ENCODE measurements at regions not wholly inside any gene's neighbourhood (a gene's known extent, or its start where the extent isn't known, plus 50 kb on each side); places are given as distances from the start of the nearest gene placed in this dataset.
A peak's percentile ranks its signal among the peaks of the same experiment; 100 is the strongest.

DNA sequence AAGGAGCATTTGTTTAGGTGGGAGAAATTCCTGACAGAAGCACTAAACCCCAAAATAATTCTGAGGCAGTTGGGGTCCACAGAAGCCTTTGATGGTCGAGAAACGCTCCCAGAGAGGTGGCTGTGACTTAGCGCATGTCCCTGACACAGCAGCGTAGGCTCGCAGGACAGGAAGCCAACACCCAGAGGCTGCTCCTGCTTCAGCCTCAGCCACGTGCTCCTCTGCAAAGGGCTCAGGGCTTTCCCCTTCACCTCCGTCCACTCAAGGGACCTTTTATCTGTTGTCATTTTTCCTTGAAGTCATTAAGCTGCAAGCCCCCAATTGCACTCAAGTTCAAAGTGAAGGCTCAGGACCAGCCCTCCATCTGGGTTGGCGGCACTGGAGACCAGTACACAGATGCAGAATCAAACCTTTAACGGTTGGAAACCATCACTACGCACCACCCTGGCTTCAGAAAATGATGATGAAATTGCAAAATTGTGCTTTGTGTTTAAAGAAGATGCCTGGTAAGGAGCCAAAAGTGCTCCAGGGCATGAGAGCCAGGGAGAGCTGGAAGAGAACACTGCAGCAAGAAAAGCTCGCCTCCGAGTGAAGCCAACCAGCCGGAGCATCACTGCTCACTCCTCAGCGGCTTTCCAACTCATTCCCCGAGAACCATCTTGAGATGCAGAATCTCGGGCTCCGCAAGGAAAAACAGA is 219.6 kb downstream of the RAP2A start:
- H3K27me3 ChIP-seq (replicated peaks): no peaks in the 10 kb centered on the region
- TF ChIP-seq, protein P1, sequence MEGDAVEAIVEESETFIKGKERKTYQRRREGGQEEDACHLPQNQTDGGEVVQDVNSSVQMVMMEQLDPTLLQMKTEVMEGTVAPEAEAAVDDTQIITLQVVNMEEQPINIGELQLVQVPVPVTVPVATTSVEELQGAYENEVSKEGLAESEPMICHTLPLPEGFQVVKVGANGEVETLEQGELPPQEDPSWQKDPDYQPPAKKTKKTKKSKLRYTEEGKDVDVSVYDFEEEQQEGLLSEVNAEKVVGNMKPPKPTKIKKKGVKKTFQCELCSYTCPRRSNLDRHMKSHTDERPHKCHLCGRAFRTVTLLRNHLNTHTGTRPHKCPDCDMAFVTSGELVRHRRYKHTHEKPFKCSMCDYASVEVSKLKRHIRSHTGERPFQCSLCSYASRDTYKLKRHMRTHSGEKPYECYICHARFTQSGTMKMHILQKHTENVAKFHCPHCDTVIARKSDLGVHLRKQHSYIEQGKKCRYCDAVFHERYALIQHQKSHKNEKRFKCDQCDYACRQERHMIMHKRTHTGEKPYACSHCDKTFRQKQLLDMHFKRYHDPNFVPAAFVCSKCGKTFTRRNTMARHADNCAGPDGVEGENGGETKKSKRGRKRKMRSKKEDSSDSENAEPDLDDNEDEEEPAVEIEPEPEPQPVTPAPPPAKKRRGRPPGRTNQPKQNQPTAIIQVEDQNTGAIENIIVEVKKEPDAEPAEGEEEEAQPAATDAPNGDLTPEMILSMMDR (IDR thresholded peaks at IDR 0.05; ENCODE audit: low read depth, low read length, missing control alignments): no peak
- H3K36me3 ChIP-seq (replicated peaks): no peaks in the 10 kb centered on the region
- in situ Hi-C loops (cut with HindIII; ENCODE audit: low pct_ligation_motif_present, low sequenced_read_pairs): no loop called here
- H3K4me3 ChIP-seq (ENCODE audit: low read depth, low read length): no peak overlapping the region
- no peak for DNase-seq
- no peak overlapping the region for H3K27ac ChIP-seq

DNA sequence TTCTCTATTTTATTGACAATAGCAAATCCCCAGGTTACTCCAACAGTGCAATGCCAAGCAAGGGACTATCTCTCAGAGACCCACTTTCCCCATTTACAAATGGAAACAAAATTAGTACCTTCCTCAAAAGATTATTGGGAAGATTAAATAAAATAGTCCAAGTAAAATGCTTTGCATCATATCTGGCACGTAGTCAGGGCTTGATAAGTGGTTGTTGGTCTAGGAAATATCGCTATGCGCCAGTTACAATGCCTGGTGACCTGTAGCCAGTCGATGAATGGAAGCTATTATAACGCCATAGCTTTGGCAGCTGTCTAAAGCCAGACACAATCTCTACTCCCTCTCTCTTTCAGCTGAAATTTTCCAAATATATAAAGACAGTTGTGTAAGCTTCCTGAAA is 220.3 kb downstream of the RAP2A start:
- in situ Hi-C loops (cut with HindIII; ENCODE audit: low pct_ligation_motif_present, low sequenced_read_pairs): no loop called here
- H3K27me3 ChIP-seq (replicated peaks): no peaks in the 10 kb centered on the region
- TF ChIP-seq, protein P1 (IDR thresholded peaks at IDR 0.05; ENCODE audit: low read depth, low read length, missing control alignments): no peak

DNA sequence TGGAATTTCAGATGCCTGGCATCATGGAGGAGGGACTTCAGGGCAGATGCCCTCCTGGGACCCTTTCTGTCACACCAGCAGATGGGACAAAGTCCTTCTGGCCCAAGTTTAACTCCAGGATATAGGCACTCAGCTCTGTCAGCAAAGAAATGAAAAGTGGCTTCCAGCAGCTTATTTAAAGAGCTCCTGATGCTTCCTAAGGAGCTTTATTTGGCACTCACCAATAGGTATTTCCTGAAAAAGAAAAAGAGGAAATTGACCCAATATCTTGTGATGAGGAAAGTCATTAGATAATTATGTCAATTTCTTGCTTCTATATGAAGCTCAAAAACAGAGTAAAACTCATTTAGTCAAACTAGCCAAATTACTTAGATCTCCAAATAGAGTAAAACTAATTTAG is 224.6 kb downstream of the RAP2A start:
- in situ Hi-C loops (cut with HindIII; ENCODE audit: low pct_ligation_motif_present, low sequenced_read_pairs): no loop called here
- Histone ChIP-seq H3K36me3 (replicated peaks) (no peaks in the 10 kb centered on the region), H3K27me3 (replicated peaks) (no peaks in the 10 kb centered on the region), H3K4me3 (ENCODE audit: low read depth, low read length) (no peak overlapping the region), H3K27ac (no peak overlapping the region)
- DNase-seq: no peak
- TF ChIP-seq, protein P1 (IDR thresholded peaks at IDR 0.05; ENCODE audit: low read depth, low read length, missing control alignments): no peak

More for the DNA sequence above, 220.3 kb downstream of the RAP2A start:
- Histone ChIP-seq H3K4me3 (ENCODE audit: low read depth, low read length) (no peak overlapping the region), H3K36me3 (replicated peaks) (no peaks in the 10 kb centered on the region), H3K27ac (no peak overlapping the region)
- no peak for DNase-seq

DNA sequence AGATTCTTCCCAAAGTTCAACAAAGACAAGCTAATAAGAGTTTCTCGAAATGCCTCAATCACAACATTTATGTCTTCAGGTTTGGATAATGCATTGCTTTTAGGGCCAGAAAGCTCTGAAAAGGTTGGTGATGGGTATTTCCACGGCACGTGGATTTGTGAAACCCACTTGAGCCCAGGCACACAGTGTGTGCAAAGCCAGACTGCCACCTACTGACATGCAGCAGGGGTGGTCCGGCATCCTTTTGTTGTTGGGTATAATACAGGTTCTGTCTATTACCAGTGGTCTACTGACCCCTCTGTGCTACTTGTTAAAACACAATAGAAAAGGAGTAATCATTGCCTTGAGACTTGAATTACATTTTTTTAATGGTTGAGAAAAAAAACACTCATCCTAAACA is 225.6 kb downstream of the RAP2A start:
- in situ Hi-C loops (cut with HindIII; ENCODE audit: low pct_ligation_motif_present, low sequenced_read_pairs): no loop called here

DNA sequence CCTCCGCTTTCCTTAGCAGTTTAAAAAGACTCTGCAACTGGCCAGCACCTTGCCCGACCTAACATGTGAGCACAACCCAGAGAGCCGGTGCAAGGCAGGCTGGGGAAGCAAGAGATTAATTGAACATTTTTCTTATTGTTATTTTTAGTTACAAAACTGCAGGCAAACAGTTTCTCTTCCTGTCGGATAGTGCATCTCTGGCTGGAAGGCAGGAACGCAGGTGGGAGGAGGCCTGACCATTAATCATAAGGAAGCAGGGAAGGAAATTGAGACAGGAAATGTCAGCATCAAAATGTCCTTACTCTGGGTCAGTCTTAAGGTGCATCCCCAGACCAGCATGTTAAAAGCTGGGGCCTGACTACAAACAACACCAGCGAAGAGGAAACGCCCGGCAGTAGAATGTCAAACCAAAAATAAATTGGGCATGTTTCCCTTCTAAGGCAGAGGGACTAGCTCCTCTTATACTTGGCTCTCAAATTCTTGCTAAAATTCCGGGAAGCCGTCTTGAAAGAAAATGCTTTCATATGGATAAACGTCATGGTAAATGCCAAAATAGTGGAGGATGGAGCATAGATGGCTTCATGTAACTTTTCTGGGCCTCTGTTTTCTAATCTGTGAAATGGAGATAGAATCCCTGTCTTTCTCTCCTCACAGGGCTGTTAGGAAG is 226.8 kb downstream of the RAP2A start:
- Histone ChIP-seq H3K27ac (no peak overlapping the region), H3K27me3 (replicated peaks) (no peaks in the 10 kb centered on the region), H3K36me3 (replicated peaks) (no peaks in the 10 kb centered on the region), H3K4me3 (ENCODE audit: low read depth, low read length) (no peak overlapping the region)
- no peak for DNase-seq
- TF ChIP-seq, protein P1 (IDR thresholded peaks at IDR 0.05; ENCODE audit: low read depth, low read length, missing control alignments): no peak
- in situ Hi-C loops (cut with HindIII; ENCODE audit: low pct_ligation_motif_present, low sequenced_read_pairs): no loop called here

More for the DNA sequence above, 225.6 kb downstream of the RAP2A start:
- DNase-seq: no peak
- H3K27me3 ChIP-seq (replicated peaks): no peaks in the 10 kb centered on the region
- TF ChIP-seq, protein P1 (IDR thresholded peaks at IDR 0.05; ENCODE audit: low read depth, low read length, missing control alignments): peak; percentile 61
- no peaks in the 10 kb centered on the region for H3K36me3 ChIP-seq (replicated peaks)
- H3K27ac ChIP-seq: no peak overlapping the region
- H3K4me3 ChIP-seq (ENCODE audit: low read depth, low read length): no peak overlapping the region

Measured in brain microvascular endothelial cell (primary cell).